Endodermal cell (in vitro differentiated cells): ENCODE measurements at regions not wholly inside any gene's neighbourhood (a gene's known extent, or its start where the extent isn't known, plus 50 kb on each side); places are given as distances from the start of the nearest gene placed in this dataset.

ENCODE experiments used
- DNase-seq: peaks from one replicate; pipeline ENCODE4 v3.0.0-alpha.2; 2017
- H3K27ac ChIP-seq: 2 replicates; pipeline ENCODE4 v1.5.1; 2013; ENCODE audit warnings: mild to moderate bottlenecking, low read depth, low read length, moderate library complexity
- H3K27me3 ChIP-seq: 2 replicates; pipeline ENCODE4 v1.6.1; 2013; ENCODE audit warnings: mild to moderate bottlenecking, low read length, moderate library complexity; ENCODE audit not compliant: insufficient read depth, control insufficient read depth, poor library complexity, severe bottlenecking
- H3K36me3 ChIP-seq: 2 replicates; pipeline ENCODE4 v1.7.0; 2013; ENCODE audit warnings: mild to moderate bottlenecking, low read length, moderate library complexity; ENCODE audit not compliant: control insufficient read depth, insufficient read depth
- H3K4me1 ChIP-seq: one replicate; pipeline ENCODE4 v1.7.0; 2013; ENCODE audit warnings: low read length; ENCODE audit not compliant: control insufficient read depth, insufficient read depth
- H3K4me3 ChIP-seq: 2 replicates; pipeline ENCODE4 v1.5.1; 2013; ENCODE audit warnings: mild to moderate bottlenecking, low read length, moderate library complexity
- H3K9ac ChIP-seq: 2 replicates; pipeline ENCODE4 v1.6.1; 2013; ENCODE audit warnings: mild to moderate bottlenecking, low read length, moderate library complexity; ENCODE audit not compliant: poor library complexity, severe bottlenecking; ENCODE audit errors: extremely low read depth
- H3K9me3 ChIP-seq: 2 replicates; pipeline ENCODE4 v1.6.1; 2013; ENCODE audit warnings: mild to moderate bottlenecking, low read length, moderate library complexity; ENCODE audit not compliant: control insufficient read depth
- H3K27ac Mint-ChIP-seq: 2 replicates; pipeline ENCODE4 v1.8.0; 2020; ENCODE audit warnings: mixed read lengths
- H3K27me3 Mint-ChIP-seq: 2 replicates; pipeline ENCODE4 v1.8.0; 2021; ENCODE audit warnings: mild to moderate bottlenecking, mixed read lengths; ENCODE audit not compliant: insufficient read depth
- H3K36me3 Mint-ChIP-seq: 2 replicates; pipeline ENCODE4 v1.8.0; 2020; ENCODE audit warnings: low read depth, mixed read lengths
- H3K4me1 Mint-ChIP-seq: 2 replicates; pipeline ENCODE4 v1.8.0; 2020; ENCODE audit warnings: mixed read lengths
- H3K4me3 Mint-ChIP-seq: 2 replicates; pipeline ENCODE4 v1.8.0; 2020; ENCODE audit warnings: mild to moderate bottlenecking, moderate library complexity, mixed read lengths
- H3K9me3 Mint-ChIP-seq: 2 replicates; pipeline ENCODE4 v1.8.0; 2020; ENCODE audit warnings: mild to moderate bottlenecking, mixed read lengths
- WGBS, 2 experiments: methylation state at CpG; one replicate each; pipeline versions ENCODE4 v1.1.5 to v1.1.7; 2013; ENCODE audit warnings: missing lambda C conversion rate in 2 of 2, mixed read lengths in 1 of 2; ENCODE audit not compliant: insufficient coverage in 1 of 2, insufficient read length in 1 of 2; 5-methylcytosine and 5-hydroxymethylcytosine counted together
- TF ChIP-seq, protein P1 (sequence below): fragments of 200-600 bp; sonication (generic); conservative IDR thresholded peaks from 2 replicates; pipeline ENCODE4 v1.5.0; 2021; ENCODE audit warnings: antibody characterized with exemption, mild to moderate bottlenecking

DNA sequence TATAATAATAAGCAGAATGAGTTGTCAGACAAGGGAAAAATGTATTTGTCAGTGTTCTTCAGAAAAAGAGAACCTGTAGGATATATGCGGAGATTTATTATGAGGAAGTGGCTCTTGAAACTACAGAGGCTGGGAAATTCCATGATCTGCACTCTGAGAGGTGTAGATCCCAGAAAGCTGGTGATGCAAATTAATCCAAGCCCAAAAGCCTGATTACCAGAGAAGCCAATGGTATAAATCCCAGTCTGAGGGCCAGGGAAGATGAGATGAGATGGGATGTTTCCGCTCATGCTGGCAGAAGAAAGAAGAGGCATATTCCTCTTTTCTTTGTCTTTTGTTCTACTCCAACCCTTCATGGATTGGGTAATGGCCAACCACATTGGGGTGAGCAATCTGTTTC lies 732.8 kb upstream of the IGFBP3 start:
- no peaks in the 10 kb centered on the region for H3K4me1 ChIP-seq
- Mint-ChIP-seq H3K9me3 (peaks cover 3% of the 10 kb centered on the region), H3K36me3 (no peaks in the 10 kb centered on the region), H3K27ac (no peak overlapping the region), H3K4me1 (no peaks in the 10 kb centered on the region), H3K4me3 (no peak overlapping the region), H3K27me3 (no peaks in the 10 kb centered on the region)
- no peak overlapping the region for H3K27ac ChIP-seq
- no peaks in the 10 kb centered on the region for H3K9me3 ChIP-seq
- no peak overlapping the region for H3K9ac ChIP-seq
- no peak overlapping the region for H3K4me3 ChIP-seq
- no peaks in the 10 kb centered on the region for H3K27me3 ChIP-seq
- TF ChIP-seq, protein P1, sequence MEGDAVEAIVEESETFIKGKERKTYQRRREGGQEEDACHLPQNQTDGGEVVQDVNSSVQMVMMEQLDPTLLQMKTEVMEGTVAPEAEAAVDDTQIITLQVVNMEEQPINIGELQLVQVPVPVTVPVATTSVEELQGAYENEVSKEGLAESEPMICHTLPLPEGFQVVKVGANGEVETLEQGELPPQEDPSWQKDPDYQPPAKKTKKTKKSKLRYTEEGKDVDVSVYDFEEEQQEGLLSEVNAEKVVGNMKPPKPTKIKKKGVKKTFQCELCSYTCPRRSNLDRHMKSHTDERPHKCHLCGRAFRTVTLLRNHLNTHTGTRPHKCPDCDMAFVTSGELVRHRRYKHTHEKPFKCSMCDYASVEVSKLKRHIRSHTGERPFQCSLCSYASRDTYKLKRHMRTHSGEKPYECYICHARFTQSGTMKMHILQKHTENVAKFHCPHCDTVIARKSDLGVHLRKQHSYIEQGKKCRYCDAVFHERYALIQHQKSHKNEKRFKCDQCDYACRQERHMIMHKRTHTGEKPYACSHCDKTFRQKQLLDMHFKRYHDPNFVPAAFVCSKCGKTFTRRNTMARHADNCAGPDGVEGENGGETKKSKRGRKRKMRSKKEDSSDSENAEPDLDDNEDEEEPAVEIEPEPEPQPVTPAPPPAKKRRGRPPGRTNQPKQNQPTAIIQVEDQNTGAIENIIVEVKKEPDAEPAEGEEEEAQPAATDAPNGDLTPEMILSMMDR = no peak
- 70 to 100% methylated on average over 1 to 2 of the region's 2 CpGs for WGBS, 2 experiments
- no peaks in the 10 kb centered on the region for H3K36me3 ChIP-seq
- DNase-seq = no peak

DNA sequence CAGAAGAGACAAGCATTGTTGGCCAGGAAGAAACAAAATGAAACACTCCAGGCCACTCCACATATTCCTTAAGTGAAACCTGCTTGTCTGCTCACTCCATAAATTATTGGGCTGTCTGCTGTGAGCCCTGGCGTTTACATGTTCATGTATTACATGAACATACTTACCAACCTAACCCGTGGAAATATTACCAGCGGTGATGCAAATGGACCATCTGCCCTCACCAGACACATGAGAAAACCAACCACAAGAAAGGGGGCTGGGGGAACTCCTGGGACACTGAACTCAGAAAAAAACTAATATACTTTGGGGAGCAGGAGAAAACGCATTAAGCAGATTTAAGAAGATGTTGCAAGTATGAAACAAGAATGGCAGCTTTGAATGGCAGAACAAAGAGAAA lies 731.2 kb upstream of the IGFBP3 start:
- H3K9ac ChIP-seq = no peak overlapping the region
- DNase-seq = no peak

DNA sequence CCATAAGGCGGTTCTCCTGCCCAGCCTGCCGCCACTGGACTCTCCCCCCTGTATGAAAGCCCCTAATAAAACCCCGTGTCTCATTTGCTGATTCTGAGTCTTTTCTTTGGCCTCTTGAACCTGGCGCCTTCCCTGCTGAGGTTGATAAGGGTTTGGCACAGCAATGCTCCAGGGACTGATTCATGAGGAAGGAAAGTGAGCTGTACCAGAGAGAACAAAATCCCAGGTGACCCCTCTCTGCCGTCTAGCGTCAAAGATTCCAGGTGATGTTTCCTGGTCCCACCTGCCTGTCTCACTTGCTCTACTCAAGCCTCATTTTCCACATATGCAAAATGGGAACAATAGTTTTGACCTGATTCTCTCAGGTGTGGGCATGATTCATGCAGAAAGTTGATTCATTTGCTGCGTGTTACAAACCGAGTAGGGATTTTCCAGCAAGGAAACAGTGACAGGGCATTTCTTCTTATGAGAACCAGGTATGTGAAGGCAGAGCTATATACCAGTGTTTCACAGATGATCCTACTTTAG lies 730.6 kb upstream of the IGFBP3 start:
- Mint-ChIP-seq H3K36me3 (no peaks in the 10 kb centered on the region), H3K4me1 (no peaks in the 10 kb centered on the region), H3K4me3 (no peak overlapping the region), H3K9me3 (peaks cover 21% of the 10 kb centered on the region), H3K27ac (no peak overlapping the region), H3K27me3 (no peaks in the 10 kb centered on the region)
- H3K9me3 ChIP-seq = peaks cover 18% of the 10 kb centered on the region
- no peak overlapping the region for H3K27ac ChIP-seq
- H3K27me3 ChIP-seq = no peaks in the 10 kb centered on the region
- 92 to 96% methylated on average over 5 to 8 of the region's 8 CpGs for WGBS, 2 experiments
- no peak for DNase-seq
- TF ChIP-seq, protein P1 = no peak
- no peak overlapping the region for H3K9ac ChIP-seq
- H3K36me3 ChIP-seq = no peaks in the 10 kb centered on the region
- H3K4me3 ChIP-seq = no peak overlapping the region
- peaks cover 3% of the 10 kb centered on the region for H3K4me1 ChIP-seq

More for the DNA sequence above, 731.2 kb upstream of the IGFBP3 start:
- Mint-ChIP-seq H3K27ac (no peak overlapping the region), H3K36me3 (no peaks in the 10 kb centered on the region), H3K27me3 (no peaks in the 10 kb centered on the region), H3K4me3 (no peak overlapping the region), H3K4me1 (no peaks in the 10 kb centered on the region), H3K9me3 (peaks cover 16% of the 10 kb centered on the region)
- 83 to 90% methylated on average over 1 to 4 of the region's 4 CpGs for WGBS, 2 experiments
- H3K4me3 ChIP-seq = no peak overlapping the region
- no peaks in the 10 kb centered on the region for H3K4me1 ChIP-seq
- peaks cover 14% of the 10 kb centered on the region for H3K9me3 ChIP-seq
- H3K27ac ChIP-seq = no peak overlapping the region
- no peaks in the 10 kb centered on the region for H3K36me3 ChIP-seq
- no peaks in the 10 kb centered on the region for H3K27me3 ChIP-seq
- TF ChIP-seq, protein P1 = no peak
